ENCODE measurements at regions not wholly inside any gene's neighbourhood (a gene's known extent, or its start where the extent isn't known, plus 50 kb on each side); places are given as distances from the start of the nearest gene placed in this dataset.
A peak's percentile ranks its signal among the peaks of the same experiment; 100 is the strongest.

DNA sequence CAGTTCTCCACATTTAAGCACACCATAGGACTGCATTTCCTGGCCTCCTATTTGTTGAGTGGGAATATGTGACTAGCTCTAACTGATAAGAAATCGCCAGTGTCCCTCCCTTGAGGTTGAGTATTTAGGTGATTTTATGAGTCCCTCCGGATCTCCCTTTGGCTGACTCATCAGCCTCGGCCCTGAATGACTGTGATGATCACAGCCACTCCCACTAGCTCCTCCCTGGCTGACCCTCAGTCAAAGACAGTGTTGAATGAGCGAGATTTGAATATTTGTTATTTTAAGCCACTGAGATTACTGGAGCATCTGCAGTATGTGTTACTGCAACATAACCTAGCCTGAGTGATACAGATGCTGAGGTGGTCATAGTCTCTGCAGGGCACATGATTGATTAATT lies 515.3 kb downstream of the EPHB1 start:
- Mint-ChIP-seq H3K4me3 (no peak overlapping the region), H3K27me3 (no peaks in the 10 kb centered on the region), H3K36me3 (no peaks in the 10 kb centered on the region), H3K9me3 (peaks cover 0 to 6% (median 4%) of the 10 kb centered on the region in 7 donors), H3K4me1 (no peaks in the 10 kb centered on the region), H3K27ac (no peak overlapping the region)
- no peak for DNase-seq
- ATAC-seq (ENCODE audit: low read depth in 2 of 2), result no peak

DNA sequence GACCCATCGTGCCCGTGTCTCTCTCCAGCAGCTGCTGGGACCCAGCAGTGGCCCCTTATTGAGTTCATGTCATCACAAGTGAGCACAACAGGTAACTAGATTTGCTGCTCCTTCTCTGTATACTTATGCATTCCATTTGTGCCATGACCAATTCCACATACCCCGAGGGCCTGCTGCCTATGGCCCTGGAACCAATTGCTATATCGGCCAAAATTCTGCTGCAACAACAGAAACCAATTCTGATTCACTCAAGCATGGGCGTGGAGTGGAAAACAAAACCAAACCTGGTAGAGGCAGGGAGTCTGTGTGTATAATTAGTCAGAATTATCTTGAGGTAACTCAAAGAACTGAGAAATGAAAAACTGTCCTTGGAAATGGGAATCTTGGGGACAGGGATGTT lies 516.6 kb downstream of the EPHB1 start:
- Mint-ChIP-seq H3K9me3 (peaks cover 0 to 6% (median 3%) of the 10 kb centered on the region in 7 donors), H3K4me3 (no peak overlapping the region), H3K27me3 (no peaks in the 10 kb centered on the region), H3K27ac (no peak overlapping the region), H3K4me1 (no peaks in the 10 kb centered on the region), H3K36me3 (no peaks in the 10 kb centered on the region)
- DNase-seq (no peak), ATAC-seq (ENCODE audit: low read depth in 2 of 2) (no peak)

DNA sequence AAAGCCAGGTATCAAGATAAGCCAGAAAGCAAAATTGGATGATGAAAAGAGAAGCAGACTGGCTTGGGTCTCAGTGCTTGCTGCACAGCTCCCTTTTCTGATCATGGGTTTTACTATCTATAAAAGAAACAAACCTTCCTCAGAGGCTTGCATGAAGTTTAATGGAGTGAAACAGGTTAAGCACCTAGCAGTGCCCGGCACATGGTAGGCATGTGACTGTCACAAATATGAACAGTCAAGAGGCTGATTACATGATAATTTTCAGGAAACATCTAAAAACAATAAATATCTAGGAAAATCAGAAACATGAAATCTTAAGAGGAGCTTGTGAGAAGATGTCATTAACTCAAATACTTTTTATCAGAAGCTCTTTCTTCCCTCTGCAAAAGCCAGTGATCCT lies 519.2 kb downstream of the EPHB1 start:
- no peak for ATAC-seq (ENCODE audit: low read depth in 2 of 2)
- Mint-ChIP-seq H3K27ac (no peak overlapping the region), H3K9me3 (peaks cover 0 to 6% (median 3%) of the 10 kb centered on the region in 7 donors), H3K27me3 (no peaks in the 10 kb centered on the region), H3K4me3 (no peak overlapping the region), H3K4me1 (no peaks in the 10 kb centered on the region), H3K36me3 (no peaks in the 10 kb centered on the region)
- no peak for DNase-seq

DNA sequence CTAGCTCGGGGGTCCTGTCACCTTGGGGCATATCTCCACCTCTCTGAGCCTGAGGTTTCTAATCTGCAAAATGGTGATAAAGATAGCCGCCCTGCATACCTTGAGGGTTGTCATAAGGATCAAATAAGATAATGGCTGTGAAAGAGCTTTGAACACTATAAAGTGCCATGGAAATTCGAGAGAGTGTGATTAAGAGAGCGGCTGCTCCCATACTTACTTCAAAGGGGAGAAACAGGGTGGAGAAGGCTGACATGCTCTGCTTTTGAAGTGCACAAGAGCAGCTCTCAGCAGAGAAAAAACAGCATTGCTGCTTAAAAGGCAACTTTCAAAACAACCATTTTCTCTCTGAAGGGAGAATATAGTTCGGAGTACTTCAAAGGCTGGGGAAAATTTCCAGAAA lies 529.2 kb downstream of the EPHB1 start:
- Mint-ChIP-seq H3K9me3 (peaks cover 0 to 7% (median 0%) of the 10 kb centered on the region in 7 donors), H3K27ac (no peak overlapping the region), H3K4me1 (no peaks in the 10 kb centered on the region), H3K36me3 (no peaks in the 10 kb centered on the region), H3K27me3 (no peaks in the 10 kb centered on the region), H3K4me3 (no peak overlapping the region)
- DNase-seq (no peak), ATAC-seq (ENCODE audit: low read depth in 2 of 2) (no peak)

DNA sequence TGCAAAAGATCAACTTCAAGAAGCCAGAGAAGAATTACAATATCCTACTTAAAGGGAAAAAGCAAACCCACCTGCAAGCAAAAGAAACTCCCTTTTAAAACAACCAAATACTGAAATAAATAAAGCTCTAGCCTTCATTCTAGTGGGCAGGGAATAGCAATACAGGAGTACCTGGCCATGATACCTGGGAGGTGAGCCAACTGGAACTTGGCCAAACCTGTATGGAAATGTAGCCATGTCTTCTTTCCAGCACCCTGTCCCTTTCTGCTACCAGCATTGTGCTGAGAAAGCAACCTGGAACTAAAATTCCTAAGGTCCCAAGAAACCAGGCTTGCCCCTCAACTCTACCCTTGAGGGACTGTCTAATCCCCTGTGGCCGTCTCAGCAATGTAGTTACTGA lies 530.0 kb downstream of the EPHB1 start:
- Mint-ChIP-seq H3K9me3 (peaks cover 0 to 7% (median 0%) of the 10 kb centered on the region in 7 donors), H3K27me3 (no peaks in the 10 kb centered on the region), H3K36me3 (no peaks in the 10 kb centered on the region), H3K4me1 (no peaks in the 10 kb centered on the region), H3K27ac (no peak overlapping the region), H3K4me3 (no peak overlapping the region)
- ATAC-seq (ENCODE audit: low read depth in 2 of 2) (no peak), DNase-seq (no peak)

DNA sequence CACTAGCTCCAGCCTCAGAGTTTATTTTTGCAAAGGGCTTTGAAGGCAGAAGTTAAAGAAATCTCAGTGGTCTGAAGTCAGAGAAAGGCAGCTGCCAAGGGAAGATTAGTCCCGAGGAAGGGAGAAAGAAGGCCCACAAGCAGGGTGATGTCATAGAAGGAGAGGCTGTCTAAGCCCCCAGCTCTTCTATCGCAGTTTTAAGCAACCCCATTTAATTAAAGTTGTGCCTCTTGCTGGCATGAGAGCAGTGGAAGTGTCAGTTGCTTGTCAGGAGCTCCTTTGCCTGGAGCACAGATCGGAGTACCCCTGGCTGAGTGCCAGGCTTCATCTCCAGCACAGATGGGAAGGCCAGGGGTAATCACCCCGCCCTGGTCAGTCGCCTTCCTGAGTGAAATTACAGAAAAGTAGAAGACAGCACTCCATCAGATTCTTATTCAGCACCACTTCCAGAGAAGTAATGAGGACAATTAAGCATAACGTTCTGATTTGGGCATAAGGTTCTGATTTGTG lies 530.7 kb downstream of the EPHB1 start:
- Mint-ChIP-seq H3K4me1 (no peaks in the 10 kb centered on the region), H3K27ac (peak overlapping the region in 1 of 6 donors; percentile 45), H3K4me3 (no peak overlapping the region), H3K27me3 (no peaks in the 10 kb centered on the region), H3K9me3 (peaks cover 0 to 7% (median 0%) of the 10 kb centered on the region in 7 donors), H3K36me3 (no peaks in the 10 kb centered on the region)
- no peak for DNase-seq
- no peak for ATAC-seq (ENCODE audit: low read depth in 2 of 2)

DNA sequence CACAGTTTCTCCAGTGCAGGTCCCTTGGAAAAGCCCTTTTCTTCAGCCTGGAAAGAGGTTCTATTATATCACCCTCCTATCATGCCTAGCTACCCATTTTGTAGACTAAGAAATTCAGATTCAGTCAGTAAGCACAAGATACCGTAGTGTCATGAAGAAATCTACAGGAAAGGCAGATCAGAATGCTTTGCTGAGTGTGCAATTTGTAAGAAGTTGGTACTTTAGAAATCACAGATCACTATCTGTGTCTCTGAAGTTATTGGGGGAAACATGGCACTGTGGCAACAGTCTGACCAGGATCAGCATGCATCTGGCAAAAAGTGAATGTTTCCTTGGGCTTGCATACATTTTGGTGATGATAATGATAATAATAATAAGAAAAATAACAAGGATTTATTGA lies 531.8 kb downstream of the EPHB1 start:
- no peak overlapping the region for H3K4me3 Mint-ChIP-seq
- H3K27me3 Mint-ChIP-seq, result no peaks in the 10 kb centered on the region
- no peaks in the 10 kb centered on the region for H3K4me1 Mint-ChIP-seq
- H3K27ac Mint-ChIP-seq, result no peak overlapping the region
- DNase-seq, result no peak
- no peaks in the 10 kb centered on the region for H3K36me3 Mint-ChIP-seq
- peaks cover 0 to 7% (median 0%) of the 10 kb centered on the region in 7 donors for H3K9me3 Mint-ChIP-seq
- ATAC-seq (ENCODE audit: low read depth in 2 of 2), result no peak

DNA sequence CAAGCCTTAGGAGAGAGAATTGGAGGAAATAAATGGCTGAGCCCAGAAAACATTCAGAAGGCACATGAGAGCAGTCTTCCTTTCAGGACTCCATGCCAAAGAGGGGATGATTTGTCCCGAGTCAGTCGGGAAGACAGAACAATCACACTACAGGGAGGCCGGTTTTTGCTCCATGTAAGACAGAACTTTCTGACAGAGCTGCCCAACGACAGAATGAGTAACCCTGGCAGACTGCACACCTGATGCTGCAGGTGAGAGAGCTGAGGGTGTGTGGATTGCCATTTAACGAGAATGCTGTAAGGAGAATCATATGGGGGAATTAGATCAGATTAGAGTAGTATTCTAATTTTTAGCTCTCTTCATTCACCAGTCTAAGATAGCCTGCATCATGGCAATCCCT lies 533.0 kb downstream of the EPHB1 start:
- Mint-ChIP-seq H3K9me3 (peaks cover 3 to 6% (median 5%) of the 10 kb centered on the region in 7 donors), H3K4me3 (no peak overlapping the region), H3K4me1 (no peaks in the 10 kb centered on the region), H3K27ac (no peak overlapping the region), H3K27me3 (no peaks in the 10 kb centered on the region), H3K36me3 (no peaks in the 10 kb centered on the region)
- DNase-seq (no peak), ATAC-seq (ENCODE audit: low read depth in 2 of 2) (no peak)

DNA sequence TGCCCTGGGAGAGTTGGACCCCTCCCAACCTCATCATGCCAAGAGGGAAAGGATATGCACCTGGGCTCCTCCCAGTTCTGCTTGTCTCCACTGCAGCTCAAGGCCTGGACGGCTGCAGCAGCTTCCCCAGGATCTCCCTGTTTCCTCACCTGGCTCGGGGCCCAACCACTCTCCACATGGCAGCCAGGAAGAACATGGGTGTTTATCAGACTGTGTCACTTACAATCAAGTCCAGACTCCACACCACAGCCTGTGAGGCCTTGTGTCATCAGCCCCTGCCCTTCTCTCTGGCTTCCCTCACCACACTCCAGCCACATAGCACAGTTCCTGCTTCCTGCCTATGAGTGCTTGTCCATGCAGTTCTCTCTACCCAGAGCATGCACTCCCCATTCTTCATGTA lies 534.4 kb downstream of the EPHB1 start:
- Mint-ChIP-seq H3K36me3 (no peaks in the 10 kb centered on the region), H3K9me3 (peaks cover 4 to 7% (median 5%) of the 10 kb centered on the region in 7 donors), H3K27me3 (no peaks in the 10 kb centered on the region), H3K4me1 (no peaks in the 10 kb centered on the region), H3K27ac (no peak overlapping the region), H3K4me3 (no peak overlapping the region)
- DNase-seq (no peak), ATAC-seq (ENCODE audit: low read depth in 2 of 2) (no peak)

DNA sequence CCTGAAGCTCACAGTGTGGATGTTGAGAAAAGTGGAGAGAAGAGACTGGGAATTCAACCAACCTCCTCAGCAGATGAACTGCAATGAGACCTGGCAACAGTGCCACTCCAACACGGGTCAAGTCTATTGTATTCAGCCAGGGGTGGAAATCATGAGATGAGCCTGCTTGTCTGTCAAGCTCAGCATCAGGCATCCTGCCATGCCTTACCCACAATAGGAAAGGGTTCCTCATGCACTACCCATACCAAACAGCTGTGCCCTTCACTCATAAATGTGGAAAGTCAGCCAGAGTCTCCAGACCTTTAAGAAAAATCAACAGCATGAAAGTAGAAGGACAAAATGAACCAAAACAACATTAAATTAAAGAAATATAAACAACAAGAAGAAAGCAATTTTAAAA lies 542.1 kb downstream of the EPHB1 start:
- DNase-seq (no peak), ATAC-seq (ENCODE audit: low read depth in 2 of 2) (no peak)
- Mint-ChIP-seq H3K27me3 (no peaks in the 10 kb centered on the region), H3K27ac (no peak overlapping the region), H3K36me3 (no peaks in the 10 kb centered on the region), H3K9me3 (peaks cover 3 to 19% (median 10%) of the 10 kb centered on the region in 7 donors), H3K4me3 (no peak overlapping the region), H3K4me1 (no peaks in the 10 kb centered on the region)

DNA sequence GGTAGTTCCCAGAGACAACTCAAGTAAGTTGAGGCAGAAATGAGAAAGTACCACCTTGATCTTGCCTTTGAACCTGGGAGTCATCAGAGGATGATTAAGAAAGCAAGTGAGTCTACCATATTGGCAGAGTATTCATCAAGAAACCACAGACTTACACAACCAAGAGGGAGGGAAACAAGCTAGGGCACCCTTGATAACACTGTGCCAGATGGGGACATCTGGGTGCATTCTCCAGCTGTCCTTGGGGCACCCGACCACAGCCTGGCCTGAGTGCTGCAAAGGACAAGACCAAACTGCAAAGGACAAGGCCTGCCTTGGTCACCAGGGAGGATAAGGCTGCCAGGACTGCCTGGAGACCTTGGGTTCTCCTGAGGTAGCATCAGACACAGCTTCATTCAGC lies 553.6 kb downstream of the EPHB1 start:
- no peaks in the 10 kb centered on the region for H3K36me3 Mint-ChIP-seq
- ATAC-seq (ENCODE audit: low read depth in 2 of 2) (no peak), DNase-seq (no peak)
- no peak overlapping the region for H3K27ac Mint-ChIP-seq
- H3K27me3 Mint-ChIP-seq, result no peaks in the 10 kb centered on the region
- H3K9me3 Mint-ChIP-seq, result peaks cover 0 to 7% (median 2%) of the 10 kb centered on the region in 7 donors
- H3K4me1 Mint-ChIP-seq, result no peaks in the 10 kb centered on the region
- no peak overlapping the region for H3K4me3 Mint-ChIP-seq

DNA sequence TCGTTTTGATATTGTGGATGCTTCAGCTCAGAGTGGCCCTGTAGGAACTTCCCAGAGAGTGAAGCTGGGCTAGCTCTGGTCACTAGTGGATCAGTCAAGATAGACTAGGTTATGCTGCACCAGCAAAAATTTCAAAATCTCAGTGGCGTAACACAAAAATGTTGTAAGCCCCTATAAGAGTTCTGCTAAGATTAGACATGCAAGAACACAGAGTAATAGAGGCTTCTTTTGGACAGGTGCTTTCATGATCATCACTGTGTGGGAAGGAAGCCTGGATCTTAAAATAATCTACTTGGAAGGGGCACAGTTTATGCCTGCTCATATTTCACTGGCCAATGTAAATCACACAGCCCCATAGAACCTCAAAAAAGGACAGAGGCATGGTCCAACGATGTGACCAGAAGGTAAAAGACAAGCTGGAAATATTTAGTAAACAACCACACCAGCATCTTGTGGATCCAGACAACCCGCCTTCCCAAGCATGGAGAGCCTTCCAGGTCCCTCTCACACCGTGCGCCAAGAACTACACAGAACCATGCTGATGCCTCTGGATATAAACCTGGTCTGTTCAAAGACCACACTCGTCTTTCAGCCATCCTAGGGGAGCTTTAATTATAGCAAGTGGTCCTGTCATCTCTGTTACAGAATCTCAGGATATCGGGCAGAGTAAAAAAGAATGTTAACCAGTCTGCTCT lies 554.3 kb downstream of the EPHB1 start:
- Mint-ChIP-seq H3K36me3 (peaks cover 0 to 4% of the 10 kb centered on the region in 2 donors), H3K27ac (peak overlapping the region in 1 of 6 donors; percentile 3), H3K27me3 (no peaks in the 10 kb centered on the region), H3K4me1 (no peaks in the 10 kb centered on the region), H3K4me3 (no peak overlapping the region), H3K9me3 (peaks cover 0 to 10% (median 5%) of the 10 kb centered on the region in 7 donors)
- DNase-seq (no peak), ATAC-seq (ENCODE audit: low read depth in 2 of 2) (no peak)

DNA sequence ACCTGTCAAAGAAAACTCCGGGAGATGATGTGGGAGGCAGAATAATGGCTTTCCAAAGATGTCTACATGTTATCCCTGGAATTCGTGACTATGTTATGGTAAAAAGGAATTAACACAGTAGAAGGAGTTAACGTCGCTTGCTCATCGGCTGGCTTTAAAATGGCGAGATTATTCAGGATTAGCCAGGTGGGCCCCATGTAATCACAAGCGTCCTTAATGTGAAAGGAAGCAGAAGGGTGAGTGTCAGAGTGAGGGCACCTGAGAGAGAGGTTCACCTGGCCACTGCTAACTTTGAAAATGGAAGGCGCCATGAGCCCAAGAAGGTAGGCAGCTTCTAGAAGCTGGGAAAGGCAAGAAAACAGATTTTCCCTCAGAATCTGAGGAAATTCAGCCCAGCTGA lies 557.2 kb downstream of the EPHB1 start:
- H3K4me3 Mint-ChIP-seq, result no peak overlapping the region
- ATAC-seq (ENCODE audit: low read depth in 2 of 2) (no peak), DNase-seq (no peak)
- peaks cover 0 to 13% of the 10 kb centered on the region in 2 donors for H3K36me3 Mint-ChIP-seq
- no peak overlapping the region for H3K27ac Mint-ChIP-seq
- H3K4me1 Mint-ChIP-seq, result no peaks in the 10 kb centered on the region
- peaks cover 2 to 25% (median 9%) of the 10 kb centered on the region in 7 donors for H3K9me3 Mint-ChIP-seq
- H3K27me3 Mint-ChIP-seq, result no peaks in the 10 kb centered on the region

DNA sequence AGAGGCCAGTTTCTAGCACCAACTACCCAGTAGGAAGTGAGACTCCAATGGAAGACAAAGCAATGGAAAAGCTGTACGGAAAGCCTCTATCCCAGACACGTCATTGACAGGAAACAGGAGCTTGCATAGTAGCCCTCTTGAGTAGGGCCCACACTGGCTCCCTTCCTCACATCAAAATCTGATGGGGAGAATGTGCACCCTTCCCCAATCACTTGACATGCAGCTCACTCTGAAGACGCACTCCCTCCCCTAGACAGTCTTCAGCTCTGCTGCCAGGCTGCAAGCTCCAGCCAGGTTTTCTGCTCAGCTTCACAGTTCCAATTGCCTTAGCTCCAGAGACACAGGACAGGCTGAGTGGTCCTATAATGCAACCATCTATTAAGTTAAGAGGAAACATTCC lies 567.8 kb downstream of the EPHB1 start:
- no peaks in the 10 kb centered on the region for H3K27me3 Mint-ChIP-seq
- H3K36me3 Mint-ChIP-seq, result no peaks in the 10 kb centered on the region
- H3K4me1 Mint-ChIP-seq, result no peaks in the 10 kb centered on the region
- ATAC-seq (ENCODE audit: low read depth in 2 of 2), result no peak
- no peak for DNase-seq
- H3K27ac Mint-ChIP-seq, result no peak overlapping the region
- peaks cover 0 to 4% (median 0%) of the 10 kb centered on the region in 7 donors for H3K9me3 Mint-ChIP-seq
- H3K4me3 Mint-ChIP-seq, result no peak overlapping the region

All from naive B cell (primary cell).